ENCODE measurements at regions not wholly inside any gene's neighbourhood (a gene's known extent, or its start where the extent isn't known, plus 50 kb on each side); places are given as distances from the start of the nearest gene placed in this dataset.

- Histone ChIP-seq H3K4me2 (ENCODE audit: extremely low read depth, insufficient read depth, low read length) (no peak overlapping the region), H3K4me3 (replicated peaks in 1 of 4; ENCODE audit: control extremely low read depth in 1 of 4, insufficient read depth in 1 of 4, low read depth in 3 of 4, low read length in 4 of 4) (no peak overlapping the region), H3K4me1 (ENCODE audit: control insufficient read depth, extremely low read depth, insufficient read depth, low read length) (no peaks in the 10 kb centered on the region), H4K20me1 (ENCODE audit: control insufficient read depth, extremely low read depth, insufficient read depth, low read length) (no peaks in the 10 kb centered on the region), H3K27ac (ENCODE audit: insufficient read depth, low read length) (no peak overlapping the region), H3K9me3 (ENCODE audit: control insufficient read depth, insufficient read depth, low read depth, low read length) (no peaks in the 10 kb centered on the region), H3K36me3 (ENCODE audit: control insufficient read depth, insufficient read depth, low read length) (no peaks in the 10 kb centered on the region), H3K9ac (ENCODE audit: insufficient read depth, low read length) (no peak overlapping the region), H2AFZ (ENCODE audit: low read length) (no peak overlapping the region), H3K27me3 (ENCODE audit: control insufficient read depth, insufficient read depth, low read length) (no peaks in the 10 kb centered on the region), H3K79me2 (ENCODE audit: control insufficient read depth, insufficient read depth, low read length) (no peaks in the 10 kb centered on the region)
- no peak for DNase-seq (ENCODE audit: low read depth in 2 of 2)
- TF ChIP-seq CTCF (conservative IDR thresholded peaks at IDR 0.05 in 1 of 2, IDR thresholded peaks at IDR 0.05 in 1 of 2; ENCODE audit: low read depth in 1 of 2, low read length in 2 of 2) (no peak), EZH2 (IDR thresholded peaks at IDR 0.05; ENCODE audit: low read length, missing control alignments) (no peak)
These were observed 75.9 kb downstream of the SST start for GRCh38 chr3:187594272-187594671.

- H3K79me2 ChIP-seq (ENCODE audit: control insufficient read depth, insufficient read depth, low read length), result no peaks in the 10 kb centered on the region
- H3K4me2 ChIP-seq (ENCODE audit: extremely low read depth, insufficient read depth, low read length), result no peak overlapping the region
- no peak for TF ChIP-seq CTCF (conservative IDR thresholded peaks at IDR 0.05 in 1 of 2, IDR thresholded peaks at IDR 0.05 in 1 of 2; ENCODE audit: low read depth in 1 of 2, low read length in 2 of 2)
- no peak for TF ChIP-seq EZH2 (IDR thresholded peaks at IDR 0.05; ENCODE audit: low read length, missing control alignments)
These were observed 76.7 kb downstream of the SST start for GRCh38 chr3:187593451-187593850.

GRCh38 chr3:187590861-187591576 is 79.2 kb downstream of the SST start:
- Histone ChIP-seq H3K9ac (ENCODE audit: insufficient read depth, low read length) (no peak overlapping the region), H3K4me2 (ENCODE audit: extremely low read depth, insufficient read depth, low read length) (no peak overlapping the region), H2AFZ (ENCODE audit: low read length) (no peak overlapping the region), H4K20me1 (ENCODE audit: control insufficient read depth, extremely low read depth, insufficient read depth, low read length) (no peaks in the 10 kb centered on the region), H3K27me3 (ENCODE audit: control insufficient read depth, insufficient read depth, low read length) (no peaks in the 10 kb centered on the region), H3K27ac (ENCODE audit: insufficient read depth, low read length) (no peak overlapping the region), H3K4me1 (ENCODE audit: control insufficient read depth, extremely low read depth, insufficient read depth, low read length) (no peaks in the 10 kb centered on the region), H3K79me2 (ENCODE audit: control insufficient read depth, insufficient read depth, low read length) (no peaks in the 10 kb centered on the region), H3K9me3 (ENCODE audit: control insufficient read depth, insufficient read depth, low read depth, low read length) (no peaks in the 10 kb centered on the region), H3K4me3 (replicated peaks in 1 of 4; ENCODE audit: control extremely low read depth in 1 of 4, insufficient read depth in 1 of 4, low read depth in 3 of 4, low read length in 4 of 4) (no peak overlapping the region), H3K36me3 (ENCODE audit: control insufficient read depth, insufficient read depth, low read length) (no peaks in the 10 kb centered on the region)
- TF ChIP-seq CTCF (conservative IDR thresholded peaks at IDR 0.05 in 1 of 2, IDR thresholded peaks at IDR 0.05 in 1 of 2; ENCODE audit: low read depth in 1 of 2, low read length in 2 of 2) (no peak), EZH2 (IDR thresholded peaks at IDR 0.05; ENCODE audit: low read length, missing control alignments) (no peak)
- no peak for DNase-seq (ENCODE audit: low read depth in 2 of 2)

More at GRCh38 chr3:187593451-187593850, 76.7 kb downstream of the SST start:
- Histone ChIP-seq H3K9me3 (ENCODE audit: control insufficient read depth, insufficient read depth, low read depth, low read length) (no peaks in the 10 kb centered on the region), H3K27ac (ENCODE audit: insufficient read depth, low read length) (no peak overlapping the region), H3K4me3 (replicated peaks in 1 of 4; ENCODE audit: control extremely low read depth in 1 of 4, insufficient read depth in 1 of 4, low read depth in 3 of 4, low read length in 4 of 4) (no peak overlapping the region), H3K27me3 (ENCODE audit: control insufficient read depth, insufficient read depth, low read length) (no peaks in the 10 kb centered on the region), H4K20me1 (ENCODE audit: control insufficient read depth, extremely low read depth, insufficient read depth, low read length) (no peaks in the 10 kb centered on the region), H3K4me1 (ENCODE audit: control insufficient read depth, extremely low read depth, insufficient read depth, low read length) (no peaks in the 10 kb centered on the region), H3K36me3 (ENCODE audit: control insufficient read depth, insufficient read depth, low read length) (no peaks in the 10 kb centered on the region), H3K9ac (ENCODE audit: insufficient read depth, low read length) (no peak overlapping the region), H2AFZ (ENCODE audit: low read length) (no peak overlapping the region)
- no peak for DNase-seq (ENCODE audit: low read depth in 2 of 2)
